ENCODE measurements at regions not wholly inside any gene's neighbourhood (a gene's known extent, or its start where the extent isn't known, plus 50 kb on each side); places are given as distances from the start of the nearest gene placed in this dataset.
"Not testable (repeated sequence)": the region's sequence is repeated elsewhere in the genome, so short reads cannot be mapped to it uniquely, and the experiment has no call there.

- intact Hi-C loops (cut with DNase I; ENCODE audit: low total_unique reads): no loop called here
- Histone ChIP-seq H3K9me3 (no peaks in the 10 kb centered on the region), H3K27me3 (no peaks in the 10 kb centered on the region), H3K27ac (no peak overlapping the region), H3K36me3 (no peaks in the 10 kb centered on the region), H3K4me1 (no peaks in the 10 kb centered on the region), H3K4me3 (no peak overlapping the region)
- no peak for DNase-seq (ENCODE audit: low spot score in 2 of 2)
- TF ChIP-seq, protein P1, sequence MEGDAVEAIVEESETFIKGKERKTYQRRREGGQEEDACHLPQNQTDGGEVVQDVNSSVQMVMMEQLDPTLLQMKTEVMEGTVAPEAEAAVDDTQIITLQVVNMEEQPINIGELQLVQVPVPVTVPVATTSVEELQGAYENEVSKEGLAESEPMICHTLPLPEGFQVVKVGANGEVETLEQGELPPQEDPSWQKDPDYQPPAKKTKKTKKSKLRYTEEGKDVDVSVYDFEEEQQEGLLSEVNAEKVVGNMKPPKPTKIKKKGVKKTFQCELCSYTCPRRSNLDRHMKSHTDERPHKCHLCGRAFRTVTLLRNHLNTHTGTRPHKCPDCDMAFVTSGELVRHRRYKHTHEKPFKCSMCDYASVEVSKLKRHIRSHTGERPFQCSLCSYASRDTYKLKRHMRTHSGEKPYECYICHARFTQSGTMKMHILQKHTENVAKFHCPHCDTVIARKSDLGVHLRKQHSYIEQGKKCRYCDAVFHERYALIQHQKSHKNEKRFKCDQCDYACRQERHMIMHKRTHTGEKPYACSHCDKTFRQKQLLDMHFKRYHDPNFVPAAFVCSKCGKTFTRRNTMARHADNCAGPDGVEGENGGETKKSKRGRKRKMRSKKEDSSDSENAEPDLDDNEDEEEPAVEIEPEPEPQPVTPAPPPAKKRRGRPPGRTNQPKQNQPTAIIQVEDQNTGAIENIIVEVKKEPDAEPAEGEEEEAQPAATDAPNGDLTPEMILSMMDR (IDR thresholded peaks at IDR 0.05): no peak
- TF ChIP-seq POLR2A (IDR thresholded peaks at IDR 0.05) (no peak), POLR2AphosphoS5 (IDR thresholded peaks at IDR 0.05) (no peak)
These were observed 194.4 kb downstream of the COX18 start for GRCh38 chr4:72875138-72875537.

DNA sequence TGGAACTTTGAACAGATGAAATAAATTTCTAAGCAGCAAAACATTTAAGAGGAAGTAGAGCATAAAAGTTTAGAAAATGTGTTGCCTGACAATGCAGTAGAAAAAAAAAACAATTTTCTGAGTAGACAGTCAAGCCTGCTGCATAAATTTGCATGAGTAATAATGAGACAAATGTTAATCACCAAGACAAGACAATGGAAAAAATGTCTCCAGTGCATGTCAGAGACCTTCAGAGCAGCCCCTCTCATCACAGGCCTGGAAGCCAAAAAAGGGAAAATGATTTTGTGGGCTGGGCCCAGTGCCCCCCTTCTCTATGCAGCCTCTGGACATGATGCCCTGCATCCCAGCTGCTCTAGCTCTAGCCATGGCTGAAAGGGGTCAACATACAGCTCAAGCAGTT lies 204.6 kb downstream of the COX18 start:
- no peak for DNase-seq (ENCODE audit: low spot score in 2 of 2)
- Histone ChIP-seq H3K27ac (no peak overlapping the region), H3K4me1 (no peaks in the 10 kb centered on the region), H3K9me3 (peaks cover 10 to 14% of the 10 kb centered on the region in 2 donors), H3K27me3 (no peaks in the 10 kb centered on the region), H3K36me3 (no peaks in the 10 kb centered on the region), H3K4me3 (no peak overlapping the region)
- TF ChIP-seq POLR2AphosphoS5 (IDR thresholded peaks at IDR 0.05) (no peak), POLR2A (IDR thresholded peaks at IDR 0.05) (no peak)
- TF ChIP-seq, protein P1 (IDR thresholded peaks at IDR 0.05): no peak
- intact Hi-C loops (cut with DNase I; ENCODE audit: low total_unique reads): no loop called here

GRCh38 chr4:72864277-72864676 lies 205.2 kb downstream of the COX18 start:
- DNase-seq (ENCODE audit: low spot score in 2 of 2); intact Hi-C loops (cut with DNase I; ENCODE audit: low total_unique reads); H3K4me3 ChIP-seq; H3K27me3 ChIP-seq; H3K4me1 ChIP-seq; H3K27ac ChIP-seq; H3K36me3 ChIP-seq: not testable (repeated sequence)
- peaks cover 10 to 14% of the 10 kb centered on the region in 2 donors for H3K9me3 ChIP-seq

GRCh38 chr4:72860766-72861165 lies 208.8 kb downstream of the COX18 start:
- intact Hi-C loops (cut with DNase I; ENCODE audit: low total_unique reads): no loop called here
- TF ChIP-seq, protein P1 (IDR thresholded peaks at IDR 0.05): no peak
- TF ChIP-seq POLR2AphosphoS5 (IDR thresholded peaks at IDR 0.05): no peak
- no peak for TF ChIP-seq POLR2A (IDR thresholded peaks at IDR 0.05)
- no peak overlapping the region for H3K27ac ChIP-seq

DNA sequence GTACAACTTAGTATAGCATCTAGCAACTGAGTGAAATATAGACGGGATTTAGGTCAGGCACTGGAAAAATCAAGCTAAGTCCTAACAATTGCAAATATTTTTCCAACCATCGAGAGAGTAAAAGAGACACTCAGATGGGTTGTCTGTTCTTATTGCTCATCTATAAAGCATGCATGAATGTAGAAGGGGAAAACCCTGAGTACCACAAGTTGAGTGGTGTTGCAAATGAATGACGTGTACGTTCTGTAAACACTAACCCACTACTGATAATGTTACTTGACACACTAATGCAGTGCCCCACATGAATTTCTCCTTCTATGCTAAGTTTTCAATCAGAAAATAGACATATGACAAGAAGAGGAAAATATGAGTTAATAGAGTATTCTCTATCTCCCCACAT lies 211.2 kb downstream of the COX18 start:
- TF ChIP-seq, protein P1 (IDR thresholded peaks at IDR 0.05): no peak
- TF ChIP-seq POLR2AphosphoS5 (IDR thresholded peaks at IDR 0.05): no peak
- TF ChIP-seq POLR2A (IDR thresholded peaks at IDR 0.05): no peak
- Histone ChIP-seq H3K4me1 (no peaks in the 10 kb centered on the region), H3K9me3 (no peaks in the 10 kb centered on the region), H3K4me3 (no peak overlapping the region), H3K36me3 (no peaks in the 10 kb centered on the region), H3K27me3 (no peaks in the 10 kb centered on the region), H3K27ac (no peak overlapping the region)
- intact Hi-C loops (cut with DNase I; ENCODE audit: low total_unique reads): no loop called here
- DNase-seq (ENCODE audit: low spot score in 2 of 2): no peak

More at GRCh38 chr4:72860766-72861165, 208.8 kb downstream of the COX18 start:
- DNase-seq (ENCODE audit: low spot score in 2 of 2): no peak
- no peaks in the 10 kb centered on the region for H3K36me3 ChIP-seq
- no peaks in the 10 kb centered on the region for H3K9me3 ChIP-seq
- no peak overlapping the region for H3K4me3 ChIP-seq
- no peaks in the 10 kb centered on the region for H3K4me1 ChIP-seq
- no peaks in the 10 kb centered on the region for H3K27me3 ChIP-seq

DNA sequence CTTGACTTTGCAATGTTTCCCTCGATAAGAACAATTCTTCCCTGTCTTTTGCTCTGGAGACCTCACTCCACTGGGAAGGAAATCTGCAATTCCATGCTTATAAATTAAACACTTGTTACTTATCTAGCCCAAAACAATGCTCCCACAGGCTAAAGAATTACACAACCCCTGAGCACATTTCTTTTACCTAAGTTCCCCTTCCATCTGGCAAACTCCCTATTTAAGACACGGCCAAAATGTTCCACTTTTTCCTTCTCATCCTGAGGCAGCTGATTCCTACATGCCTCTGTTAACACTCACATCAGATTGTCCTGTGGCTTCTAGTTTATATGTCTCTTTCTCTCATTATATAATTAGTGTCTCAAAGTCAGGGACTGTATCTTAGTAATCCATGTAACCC lies 211.7 kb downstream of the COX18 start:
- intact Hi-C loops (cut with DNase I; ENCODE audit: low total_unique reads): no loop called here
- Histone ChIP-seq H3K27me3 (no peaks in the 10 kb centered on the region), H3K27ac (no peak overlapping the region), H3K9me3 (no peaks in the 10 kb centered on the region), H3K4me3 (no peak overlapping the region), H3K36me3 (no peaks in the 10 kb centered on the region), H3K4me1 (no peaks in the 10 kb centered on the region)
- DNase-seq (ENCODE audit: low spot score in 2 of 2): no peak
- TF ChIP-seq POLR2AphosphoS5 (IDR thresholded peaks at IDR 0.05) (no peak), POLR2A (IDR thresholded peaks at IDR 0.05) (no peak)
- TF ChIP-seq, protein P1 (IDR thresholded peaks at IDR 0.05): no peak

All from breast epithelium (tissue), 4 donors.